ENCODE measurements at regions not wholly inside any gene's neighbourhood (a gene's known extent, or its start where the extent isn't known, plus 50 kb on each side); places are given as distances from the start of the nearest gene placed in this dataset.
A peak's percentile ranks its signal among the peaks of the same experiment; 100 is the strongest.

DNA sequence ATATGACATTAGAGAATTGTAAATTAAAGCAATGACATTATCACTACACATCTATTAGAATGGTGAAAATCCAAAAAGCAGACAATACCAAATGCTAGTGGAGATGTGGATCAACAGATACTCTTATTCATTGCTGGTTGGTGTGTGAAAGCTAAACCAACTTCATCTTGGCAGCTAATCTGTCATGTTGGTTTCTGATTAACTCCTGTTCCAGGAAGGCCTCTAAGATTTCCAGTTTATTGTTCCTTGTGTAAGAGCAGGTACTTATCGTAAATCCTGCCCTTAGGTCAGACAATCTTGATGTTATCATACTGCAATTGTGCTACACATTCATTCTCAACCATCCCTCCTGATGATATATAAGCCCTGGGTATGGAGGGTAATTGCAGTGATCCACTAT lies 809.0 kb upstream of the DIAPH2 start:
- no peak for DNase-seq (ENCODE audit: low read depth)
- H3K4me3 ChIP-seq (ENCODE audit: low read depth, low read length): no peak overlapping the region
- TF ChIP-seq, protein P1, sequence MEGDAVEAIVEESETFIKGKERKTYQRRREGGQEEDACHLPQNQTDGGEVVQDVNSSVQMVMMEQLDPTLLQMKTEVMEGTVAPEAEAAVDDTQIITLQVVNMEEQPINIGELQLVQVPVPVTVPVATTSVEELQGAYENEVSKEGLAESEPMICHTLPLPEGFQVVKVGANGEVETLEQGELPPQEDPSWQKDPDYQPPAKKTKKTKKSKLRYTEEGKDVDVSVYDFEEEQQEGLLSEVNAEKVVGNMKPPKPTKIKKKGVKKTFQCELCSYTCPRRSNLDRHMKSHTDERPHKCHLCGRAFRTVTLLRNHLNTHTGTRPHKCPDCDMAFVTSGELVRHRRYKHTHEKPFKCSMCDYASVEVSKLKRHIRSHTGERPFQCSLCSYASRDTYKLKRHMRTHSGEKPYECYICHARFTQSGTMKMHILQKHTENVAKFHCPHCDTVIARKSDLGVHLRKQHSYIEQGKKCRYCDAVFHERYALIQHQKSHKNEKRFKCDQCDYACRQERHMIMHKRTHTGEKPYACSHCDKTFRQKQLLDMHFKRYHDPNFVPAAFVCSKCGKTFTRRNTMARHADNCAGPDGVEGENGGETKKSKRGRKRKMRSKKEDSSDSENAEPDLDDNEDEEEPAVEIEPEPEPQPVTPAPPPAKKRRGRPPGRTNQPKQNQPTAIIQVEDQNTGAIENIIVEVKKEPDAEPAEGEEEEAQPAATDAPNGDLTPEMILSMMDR (IDR thresholded peaks at IDR 0.05; ENCODE audit: insufficient read depth, low read length): no peak

DNA sequence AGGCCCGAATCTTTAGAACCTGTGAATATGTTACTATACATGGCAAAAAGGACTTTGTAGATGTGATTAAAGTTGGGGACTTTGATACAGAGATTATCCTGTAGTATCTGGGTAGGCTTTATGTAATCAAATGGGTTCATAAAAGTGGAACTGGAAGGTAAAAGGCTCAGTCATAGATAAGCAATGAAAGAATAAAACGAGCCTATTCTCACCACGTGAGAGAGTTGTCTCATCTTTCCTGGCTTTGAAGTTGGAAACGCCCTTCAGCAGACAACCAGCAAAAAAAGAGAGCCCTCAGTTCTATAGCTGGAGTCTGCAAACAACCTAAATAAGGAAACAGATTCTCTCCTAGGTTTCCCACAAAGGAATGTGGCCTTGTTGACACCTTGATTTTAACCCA lies 805.8 kb upstream of the DIAPH2 start:
- TF ChIP-seq, protein P1 (IDR thresholded peaks at IDR 0.05; ENCODE audit: insufficient read depth, low read length): no peak
- H3K4me3 ChIP-seq (ENCODE audit: low read depth, low read length): no peak overlapping the region
- no peak for DNase-seq (ENCODE audit: low read depth)

DNA sequence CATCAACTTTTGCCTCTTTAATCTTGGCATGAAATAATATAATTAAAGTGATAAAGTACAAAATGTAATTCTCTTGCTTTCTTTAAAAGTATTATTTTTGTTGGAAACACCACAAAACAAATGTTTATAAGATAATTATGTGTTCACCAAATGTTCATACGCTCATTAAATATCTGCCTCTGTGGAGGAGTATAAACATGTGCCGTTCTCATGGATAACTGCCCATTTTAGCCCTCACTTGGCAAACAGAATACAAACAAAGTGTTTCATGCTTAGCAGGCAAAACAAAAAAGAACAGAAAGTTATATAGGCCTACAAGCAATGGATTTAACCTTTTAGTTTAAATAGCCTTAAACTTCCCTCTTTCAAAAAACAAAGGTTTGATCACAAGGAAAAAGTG lies 800.5 kb upstream of the DIAPH2 start:
- H3K4me3 ChIP-seq (ENCODE audit: low read depth, low read length): no peak overlapping the region
- DNase-seq (ENCODE audit: low read depth): peak; percentile 44
- TF ChIP-seq, protein P1 (IDR thresholded peaks at IDR 0.05; ENCODE audit: insufficient read depth, low read length): no peak

DNA sequence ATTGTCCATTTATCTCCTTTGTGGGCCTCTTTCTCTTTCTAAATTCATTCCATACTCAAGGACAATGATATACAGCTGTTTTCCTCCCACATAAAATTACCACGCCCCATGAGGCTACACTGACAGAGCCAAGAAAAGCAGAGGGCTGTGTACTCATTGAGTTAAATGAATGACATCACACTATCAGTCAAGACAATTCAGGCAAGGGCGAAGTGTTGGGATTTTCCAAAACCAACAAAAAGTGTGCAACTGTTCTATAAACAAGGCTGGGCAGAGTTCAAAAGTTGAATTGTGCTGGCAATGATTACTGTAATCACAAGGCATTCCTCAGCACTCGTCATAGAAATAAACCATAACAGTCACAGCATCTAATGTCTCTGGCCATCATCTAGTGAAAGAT lies 799.6 kb upstream of the DIAPH2 start:
- TF ChIP-seq, protein P1 (IDR thresholded peaks at IDR 0.05; ENCODE audit: insufficient read depth, low read length): no peak
- DNase-seq (ENCODE audit: low read depth): peak; percentile 84
- H3K4me3 ChIP-seq (ENCODE audit: low read depth, low read length): no peak overlapping the region

DNA sequence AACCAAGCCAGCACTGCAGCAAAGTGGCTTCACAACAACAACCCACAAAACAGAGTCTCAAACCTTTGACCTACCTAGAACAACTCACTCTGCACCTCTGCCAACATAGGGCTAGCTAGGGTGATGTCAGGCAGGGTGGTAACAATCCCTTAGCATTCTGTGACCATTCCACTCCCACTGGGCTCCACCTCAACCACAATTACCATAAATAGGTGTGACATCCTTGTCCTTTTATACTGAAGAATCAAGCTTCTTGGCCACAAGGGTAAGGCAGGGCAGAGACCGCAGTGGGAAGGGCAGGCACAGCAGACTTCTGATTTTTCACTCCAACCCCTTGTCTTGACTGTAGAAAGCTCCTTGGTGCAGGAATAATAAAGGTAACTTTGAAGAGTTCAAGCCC lies 795.4 kb upstream of the DIAPH2 start:
- no peak for DNase-seq (ENCODE audit: low read depth)
- TF ChIP-seq, protein P1 (IDR thresholded peaks at IDR 0.05; ENCODE audit: insufficient read depth, low read length): no peak
- H3K4me3 ChIP-seq (ENCODE audit: low read depth, low read length): no peak overlapping the region

DNA sequence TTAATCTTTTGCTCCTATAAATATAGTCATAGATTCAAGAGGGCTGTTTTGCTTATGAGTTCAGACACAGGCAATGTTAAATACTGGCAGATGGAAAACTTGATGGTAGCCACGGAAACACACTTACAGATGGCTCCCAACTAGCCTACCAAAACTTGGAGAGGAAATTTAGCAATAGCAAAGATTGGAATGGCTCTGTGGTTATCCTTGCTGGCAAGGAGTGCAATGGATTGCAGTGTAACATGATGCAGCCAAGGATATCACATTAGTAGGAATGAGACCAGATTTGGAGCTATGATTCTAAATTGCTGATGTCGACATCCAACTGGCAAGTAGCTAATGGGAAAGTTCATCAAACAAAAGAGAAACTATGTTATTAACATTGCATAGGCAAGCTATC lies 791.0 kb upstream of the DIAPH2 start:
- no peak overlapping the region for H3K4me3 ChIP-seq (ENCODE audit: low read depth, low read length)
- TF ChIP-seq, protein P1 (IDR thresholded peaks at IDR 0.05; ENCODE audit: insufficient read depth, low read length): no peak
- peak; percentile 87 for DNase-seq (ENCODE audit: low read depth)

DNA sequence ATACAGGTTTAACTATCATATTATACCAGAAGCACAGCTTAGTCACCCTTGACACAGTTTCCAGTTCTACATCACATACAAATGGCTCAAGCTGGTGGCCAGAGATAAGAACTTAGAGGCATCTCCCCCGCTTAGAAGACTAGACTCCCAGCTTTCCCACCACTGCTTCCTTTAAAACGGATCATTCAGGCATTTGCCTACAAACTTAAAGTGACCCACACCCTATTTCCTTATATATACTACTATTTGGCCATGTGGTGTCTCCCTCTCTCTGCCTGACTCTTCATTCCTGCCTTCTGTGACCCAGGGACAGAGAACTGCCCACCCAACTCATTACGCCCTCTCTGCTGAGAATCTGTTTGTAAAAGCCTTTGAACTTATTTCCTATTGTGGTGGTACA lies 781.2 kb upstream of the DIAPH2 start:
- no peak for DNase-seq (ENCODE audit: low read depth)
- TF ChIP-seq, protein P1 (IDR thresholded peaks at IDR 0.05; ENCODE audit: insufficient read depth, low read length): no peak
- H3K4me3 ChIP-seq (ENCODE audit: low read depth, low read length): no peak overlapping the region

All from fibroblast of the aortic adventitia (primary cell).